Spinal cord (tissue), 9 donors: ENCODE measurements at regions not wholly inside any gene's neighbourhood (a gene's known extent, or its start where the extent isn't known, plus 50 kb on each side); places are given as distances from the start of the nearest gene placed in this dataset.

Experiments
- DNase-seq, 6 donors: peaks; one replicate each; pipeline versions ENCODE4 v3.0.0 to v3.0.0-alpha.2; 2013 to 2015; ENCODE audit warnings: low spot score in 6 of 6, low read depth in 4 of 6
- H3K27ac ChIP-seq: one replicate; pipeline ENCODE4 v1.5.1; 2013; ENCODE audit warnings: low read depth, low read length, control low read depth
- H3K27me3 ChIP-seq: one replicate; pipeline ENCODE4 v1.6.1; 2013; ENCODE audit warnings: low read length; ENCODE audit not compliant: control insufficient read depth, insufficient read depth
- H3K36me3 ChIP-seq: one replicate; pipeline ENCODE4 v1.6.1; 2013; ENCODE audit warnings: low read length; ENCODE audit not compliant: control insufficient read depth, insufficient read depth
- H3K4me1 ChIP-seq: one replicate; pipeline ENCODE4 v1.6.1; 2013; ENCODE audit warnings: low read length; ENCODE audit not compliant: control insufficient read depth, insufficient read depth
- H3K4me3 ChIP-seq: one replicate; pipeline ENCODE4 v1.5.1; 2013; ENCODE audit warnings: low read depth, low read length, control low read depth
- H3K9me3 ChIP-seq: one replicate; pipeline ENCODE4 v1.6.1; 2013; ENCODE audit warnings: low read length; ENCODE audit not compliant: control insufficient read depth, insufficient read depth
- WGBS: methylation state at CpG from one replicate; pipeline ENCODE4 v1.1.5; 2013; ENCODE audit warnings: missing lambda C conversion rate; ENCODE audit not compliant: insufficient coverage; 5-methylcytosine and 5-hydroxymethylcytosine counted together
- donor health status: healthy.

DNA sequence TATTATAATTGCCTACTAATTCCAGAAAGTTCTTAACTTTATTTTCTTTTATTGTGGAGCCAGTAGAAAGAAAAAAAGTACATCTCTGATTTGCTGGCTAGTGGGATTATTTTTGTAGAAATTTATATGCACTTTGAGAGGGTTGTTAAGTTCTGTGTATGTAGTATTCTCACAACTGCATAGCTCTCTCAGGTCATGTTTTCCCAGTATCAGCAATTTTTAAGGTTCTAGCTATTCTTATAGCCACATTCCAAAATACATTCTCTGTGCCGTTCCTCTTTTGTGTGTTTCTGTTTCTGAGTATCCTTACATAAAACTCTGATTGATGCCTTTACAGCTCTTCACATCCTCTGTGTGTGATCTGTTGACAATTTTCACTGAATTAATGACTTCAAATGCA is 199.3 kb upstream of the KYNU start:
- H3K9me3 ChIP-seq, result no peaks in the 10 kb centered on the region
- no peak for DNase-seq
- H3K27me3 ChIP-seq, result no peaks in the 10 kb centered on the region
- no peak overlapping the region for H3K27ac ChIP-seq
- no CpG with 5 or more reads among the region's 1 CpG for WGBS
- H3K4me1 ChIP-seq, result no peaks in the 10 kb centered on the region
- no peak overlapping the region for H3K4me3 ChIP-seq
- H3K36me3 ChIP-seq, result no peaks in the 10 kb centered on the region

DNA sequence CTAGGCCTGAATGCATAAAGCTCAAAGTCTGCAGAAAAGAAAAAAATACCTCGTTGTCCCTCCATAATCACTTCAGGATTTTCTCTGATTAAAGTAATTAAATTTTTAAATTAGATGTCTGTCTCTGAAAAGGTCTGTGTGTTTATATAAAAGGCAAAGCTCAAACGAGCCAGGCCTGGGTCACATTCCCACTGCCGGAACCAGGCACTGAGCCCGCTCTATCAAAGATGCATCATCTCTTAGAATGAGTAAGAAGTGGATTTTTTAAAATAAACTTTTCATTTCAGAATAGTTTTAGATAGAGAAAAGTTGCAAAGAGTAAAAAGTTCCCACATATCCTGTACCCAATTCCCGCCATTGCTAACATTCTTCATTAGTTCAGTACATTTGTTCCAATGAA is 202.1 kb upstream of the KYNU start:
- Histone ChIP-seq H3K4me1 (no peaks in the 10 kb centered on the region), H3K4me3 (no peak overlapping the region), H3K27ac (no peak overlapping the region), H3K9me3 (no peaks in the 10 kb centered on the region), H3K27me3 (no peaks in the 10 kb centered on the region), H3K36me3 (no peaks in the 10 kb centered on the region)
- DNase-seq, result no peak
- WGBS, result 83% methylated on average over 1 of the region's 5 CpGs

DNA sequence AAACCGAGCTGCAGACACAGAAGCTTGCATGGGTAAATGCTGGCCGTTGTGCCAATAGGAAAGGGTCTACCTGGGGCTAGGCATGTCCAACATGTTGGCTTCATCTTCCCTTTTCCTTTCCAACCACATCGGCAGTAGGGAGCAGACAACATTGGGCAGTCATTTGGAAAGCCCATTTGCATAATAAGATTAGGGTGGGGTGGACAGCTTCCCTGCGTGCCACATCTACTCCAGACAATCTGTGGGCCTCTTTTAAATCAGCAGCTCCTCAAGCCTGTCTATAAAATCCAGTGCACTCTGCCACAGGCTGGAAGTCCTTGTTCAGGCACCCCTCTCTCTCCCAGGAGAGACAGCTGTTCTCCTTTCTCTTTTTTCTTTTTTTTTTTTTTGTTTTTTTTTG is 203.6 kb upstream of the KYNU start:
- Histone ChIP-seq H3K4me3 (no peak overlapping the region), H3K4me1 (no peaks in the 10 kb centered on the region), H3K27me3 (no peaks in the 10 kb centered on the region), H3K36me3 (no peaks in the 10 kb centered on the region), H3K9me3 (no peaks in the 10 kb centered on the region), H3K27ac (no peak overlapping the region)
- 100% methylated on average over 1 of the region's 4 CpGs for WGBS
- no peak for DNase-seq

DNA sequence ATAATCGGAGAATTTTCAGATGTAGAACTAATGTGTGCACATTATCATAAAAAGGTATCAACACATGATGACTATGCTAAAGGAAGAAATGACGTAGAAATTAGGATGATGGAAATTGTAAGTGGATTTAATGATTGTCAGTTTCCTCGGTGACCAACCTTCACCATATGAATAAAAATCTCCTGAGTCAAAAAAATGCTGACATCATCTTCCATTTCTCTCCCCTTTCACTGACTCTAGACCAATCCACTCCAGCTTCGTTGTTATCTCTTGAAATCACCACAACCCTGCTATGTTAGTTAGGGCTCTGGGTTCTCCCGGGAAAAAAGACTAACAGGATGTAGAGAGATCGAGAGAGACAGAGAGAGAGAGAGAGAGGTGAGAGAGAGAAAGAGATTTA is 204.8 kb upstream of the KYNU start:
- Histone ChIP-seq H3K36me3 (no peaks in the 10 kb centered on the region), H3K9me3 (no peaks in the 10 kb centered on the region), H3K4me3 (no peak overlapping the region), H3K4me1 (no peaks in the 10 kb centered on the region), H3K27ac (no peak overlapping the region), H3K27me3 (no peaks in the 10 kb centered on the region)
- 100% methylated on average over 1 of the region's 6 CpGs for whole genome bisulfite sequencing
- no peak for DNase-seq

DNA sequence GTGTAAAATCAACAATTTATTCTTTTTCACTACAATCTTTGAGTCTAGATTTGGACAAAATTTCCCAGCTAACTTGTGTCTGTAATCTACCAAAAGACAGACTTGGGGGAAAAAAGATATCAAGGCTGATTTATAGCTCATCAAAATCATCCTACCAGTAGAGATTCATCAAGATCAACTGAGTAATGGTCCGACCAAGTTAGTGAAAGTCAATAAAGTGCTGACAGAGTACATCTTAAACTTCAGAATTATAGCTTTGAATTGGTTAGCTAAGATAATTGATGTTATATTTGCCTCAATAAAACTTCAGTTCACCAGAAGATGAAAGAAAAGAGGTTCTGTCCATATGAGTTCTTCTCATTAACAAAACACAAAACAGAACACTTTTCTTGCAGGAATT is 207.1 kb upstream of the KYNU start:
- no CpG with 5 or more reads among the region's 1 CpG for WGBS
- H3K9me3 ChIP-seq, result no peaks in the 10 kb centered on the region

DNA sequence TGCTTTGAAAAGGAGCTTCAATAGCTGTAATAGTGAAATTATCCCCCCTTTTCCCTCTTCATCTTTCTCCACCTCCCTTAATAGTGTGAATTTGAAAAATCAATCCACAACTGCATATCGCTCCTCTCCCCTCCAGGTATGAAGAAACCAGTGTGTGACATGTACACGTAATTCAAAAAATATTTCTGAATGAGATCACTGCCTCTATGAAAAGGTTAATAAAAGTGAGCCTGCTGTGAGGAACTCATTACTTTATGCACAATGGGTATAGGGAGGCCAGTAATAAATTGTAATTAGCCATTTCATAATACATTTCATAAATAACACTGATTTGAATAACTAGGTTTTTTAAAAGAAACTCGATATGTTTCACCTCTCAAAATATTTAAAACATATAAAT is 209.0 kb upstream of the KYNU start:
- Histone ChIP-seq H3K27ac (no peak overlapping the region), H3K27me3 (no peaks in the 10 kb centered on the region), H3K4me1 (no peaks in the 10 kb centered on the region), H3K4me3 (no peak overlapping the region), H3K36me3 (no peaks in the 10 kb centered on the region), H3K9me3 (no peaks in the 10 kb centered on the region)
- DNase-seq, result peak in 1 of 6 donors; percentile 55
- WGBS, result no CpG with 5 or more reads among the region's 3 CpGs

More for the DNA sequence above, 207.1 kb upstream of the KYNU start:
- Histone ChIP-seq H3K4me3 (no peak overlapping the region), H3K4me1 (no peaks in the 10 kb centered on the region), H3K36me3 (no peaks in the 10 kb centered on the region), H3K27me3 (no peaks in the 10 kb centered on the region), H3K27ac (no peak overlapping the region)
- no peak for DNase-seq

DNA sequence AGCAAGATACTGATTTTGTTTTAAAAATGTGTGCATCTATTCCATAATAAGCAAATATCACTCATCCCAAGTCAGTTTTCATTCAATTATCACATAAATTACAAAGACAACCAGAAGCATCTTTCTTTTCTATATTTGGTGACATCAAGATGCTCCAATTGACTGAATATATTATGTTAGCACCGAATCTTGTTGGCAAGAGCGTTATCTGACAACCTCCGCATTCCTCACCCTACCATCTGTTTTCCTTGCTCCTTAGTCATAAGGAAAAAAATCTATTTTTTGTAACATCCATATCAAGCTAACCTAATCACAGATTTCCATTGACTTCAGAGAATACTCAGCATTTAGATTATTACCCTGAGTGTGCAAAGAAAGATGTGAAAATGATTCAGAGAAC is 212.2 kb upstream of the KYNU start:
- no peaks in the 10 kb centered on the region for H3K9me3 ChIP-seq
- H3K27ac ChIP-seq, result no peak overlapping the region
- no peak overlapping the region for H3K4me3 ChIP-seq
- H3K36me3 ChIP-seq, result no peaks in the 10 kb centered on the region
- peak in 1 of 6 donors; percentile 34 for DNase-seq
- no peaks in the 10 kb centered on the region for H3K27me3 ChIP-seq
- no peaks in the 10 kb centered on the region for H3K4me1 ChIP-seq
- no CpG with 5 or more reads among the region's 3 CpGs for WGBS

DNA sequence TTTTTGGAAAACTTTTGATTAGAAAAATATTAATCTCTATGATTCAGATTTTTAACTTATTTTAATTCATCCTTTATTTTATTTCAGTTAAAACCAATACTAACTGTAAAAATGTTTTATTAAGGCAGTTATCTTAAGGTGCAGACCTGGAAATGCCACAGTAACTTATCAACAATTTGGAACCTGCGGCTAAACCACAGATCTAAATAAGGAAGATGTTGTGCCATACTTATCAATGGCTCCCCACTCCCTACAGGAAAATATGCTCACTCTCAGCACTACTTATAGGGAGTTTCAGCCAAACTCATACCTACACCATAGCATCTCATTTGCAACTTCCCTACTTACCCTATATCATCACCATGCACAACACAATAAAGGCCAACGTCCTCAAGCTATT is 226.9 kb upstream of the KYNU start:
- no peaks in the 10 kb centered on the region for H3K4me1 ChIP-seq
- DNase-seq, result no peak
- no peaks in the 10 kb centered on the region for H3K27me3 ChIP-seq
- H3K27ac ChIP-seq, result no peak overlapping the region
- 78% methylated on average over 2 of the region's 2 CpGs for WGBS
- H3K36me3 ChIP-seq, result no peaks in the 10 kb centered on the region
- H3K4me3 ChIP-seq, result no peak overlapping the region
- H3K9me3 ChIP-seq, result no peaks in the 10 kb centered on the region

DNA sequence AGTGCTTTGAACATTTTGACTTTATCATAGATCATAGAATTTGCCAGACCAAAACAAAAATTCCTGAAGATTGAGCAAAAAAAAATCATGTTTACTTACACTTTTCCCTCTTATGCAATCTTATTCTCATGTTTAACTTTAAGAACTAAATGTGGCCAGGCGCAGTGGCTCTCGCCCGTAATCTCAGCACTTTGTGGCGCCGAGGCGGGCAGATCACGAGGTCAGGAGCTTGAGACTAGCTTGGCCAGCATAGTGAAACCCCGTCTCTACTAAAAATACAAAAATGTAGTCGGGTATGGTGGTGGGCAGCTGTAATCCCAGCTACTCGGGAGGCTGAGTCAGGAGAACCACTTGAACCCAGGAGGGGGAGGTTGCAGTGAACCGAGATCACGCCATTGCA is 227.9 kb upstream of the KYNU start:
- no peak overlapping the region for H3K27ac ChIP-seq
- H3K27me3 ChIP-seq, result no peaks in the 10 kb centered on the region
- no CpG with 5 or more reads among the region's 12 CpGs for WGBS
- no peaks in the 10 kb centered on the region for H3K4me1 ChIP-seq
- H3K4me3 ChIP-seq, result no peak overlapping the region
- no peaks in the 10 kb centered on the region for H3K9me3 ChIP-seq
- no peak for DNase-seq
- H3K36me3 ChIP-seq, result no peaks in the 10 kb centered on the region

DNA sequence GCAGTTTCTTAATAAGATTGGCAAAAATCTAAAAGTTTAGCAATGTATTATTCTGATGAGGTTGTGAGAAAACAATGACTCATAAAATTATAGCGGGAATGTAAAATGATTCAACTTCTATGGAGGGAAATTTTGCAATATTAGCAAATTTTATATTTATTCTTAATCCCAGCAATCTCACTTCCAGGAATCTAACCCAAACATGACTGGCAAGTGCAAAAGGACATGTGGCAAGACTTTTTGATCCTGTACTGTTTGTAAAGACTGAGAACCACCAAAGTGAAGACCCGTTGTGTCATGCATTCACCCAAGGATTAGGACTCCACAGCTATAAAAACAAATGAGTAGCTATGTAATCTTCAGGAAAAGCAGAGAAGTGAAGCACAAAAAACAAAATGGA is 234.8 kb upstream of the KYNU start:
- Histone ChIP-seq H3K9me3 (peaks cover 2% of the 10 kb centered on the region), H3K4me3 (no peak overlapping the region), H3K4me1 (no peaks in the 10 kb centered on the region), H3K36me3 (no peaks in the 10 kb centered on the region), H3K27ac (no peak overlapping the region), H3K27me3 (no peaks in the 10 kb centered on the region)
- WGBS, result no CpG with 5 or more reads among the region's 2 CpGs
- no peak for DNase-seq
